ENCODE measurements at regions not wholly inside any gene's neighbourhood (a gene's known extent, or its start where the extent isn't known, plus 50 kb on each side); places are given as distances from the start of the nearest gene placed in this dataset.

- no peaks in the 10 kb centered on the region for H3K36me3 ChIP-seq
- no peaks in the 10 kb centered on the region for H3K27me3 ChIP-seq
- TF ChIP-seq CTCF (IDR thresholded peaks at IDR 0.05; ENCODE audit: low read depth, low read length): no peak
- no peaks in the 10 kb centered on the region for H3K9me3 ChIP-seq
- no peak overlapping the region for H3K4me3 ChIP-seq (ENCODE audit: low read depth, low read length)
- H3K4me1 ChIP-seq: no peaks in the 10 kb centered on the region
- DNase-seq: no peak
Observed at GRCh38 chr15:35768949-35769348, 223.0 kb upstream of the DPH6 start.

- H3K27me3 ChIP-seq: no peaks in the 10 kb centered on the region
- H3K4me3 ChIP-seq (ENCODE audit: low read depth, low read length): no peak overlapping the region
- no peaks in the 10 kb centered on the region for H3K36me3 ChIP-seq
- H3K4me1 ChIP-seq: no peaks in the 10 kb centered on the region
- TF ChIP-seq CTCF (IDR thresholded peaks at IDR 0.05; ENCODE audit: low read depth, low read length): no peak
- H3K9me3 ChIP-seq: no peaks in the 10 kb centered on the region
- no peak for DNase-seq
Observed at GRCh38 chr15:35769656-35770055, 223.7 kb upstream of the DPH6 start.

DNA sequence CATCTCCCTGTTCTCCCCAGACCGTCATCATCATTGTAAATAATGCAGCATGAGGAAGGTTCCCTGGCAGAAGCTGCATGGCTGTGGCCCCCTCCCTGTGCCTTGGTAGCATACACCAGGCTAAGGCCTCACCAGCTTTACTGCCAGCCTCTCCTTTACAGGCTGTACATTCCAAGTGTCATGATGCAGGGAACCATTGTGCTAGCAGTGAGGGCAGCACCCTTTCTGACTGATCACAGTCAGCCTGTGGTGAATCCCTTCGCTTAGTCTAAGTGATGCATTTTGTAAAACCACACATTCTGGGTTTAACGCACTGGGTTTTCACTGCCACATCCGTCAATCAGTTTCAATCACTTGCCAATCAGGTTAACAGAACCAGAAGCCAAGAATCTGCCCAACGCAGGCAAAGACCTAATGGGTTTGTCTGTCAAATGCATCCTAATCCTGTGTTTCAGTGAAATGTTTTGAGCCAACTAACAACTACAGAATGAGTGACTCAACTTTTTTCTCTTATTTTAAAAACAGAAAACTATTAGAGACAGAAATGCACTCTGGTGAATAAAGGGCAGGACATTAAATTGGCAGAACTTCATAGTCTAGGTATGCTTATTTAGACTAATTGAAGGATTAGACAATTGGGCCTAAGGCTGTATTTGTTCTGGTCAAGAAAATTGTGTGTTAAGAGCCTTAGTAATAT is 225.9 kb upstream of the DPH6 start:
- Histone ChIP-seq H3K9me3 (no peaks in the 10 kb centered on the region), H3K27me3 (no peaks in the 10 kb centered on the region), H3K4me1 (peaks cover 2% of the 10 kb centered on the region; the same call in 1 of the 2 replicates), H3K36me3 (no peaks in the 10 kb centered on the region), H3K4me3 (ENCODE audit: low read depth, low read length) (no peak overlapping the region)
- TF ChIP-seq CTCF (IDR thresholded peaks at IDR 0.05; ENCODE audit: low read depth, low read length): no peak
- no peak for DNase-seq

- Histone ChIP-seq H3K4me1 (peaks cover 12% of the 10 kb centered on the region), H3K36me3 (no peaks in the 10 kb centered on the region), H3K9me3 (no peaks in the 10 kb centered on the region), H3K4me3 (ENCODE audit: low read depth, low read length) (no peak overlapping the region), H3K27me3 (no peaks in the 10 kb centered on the region)
- no peak for TF ChIP-seq CTCF (IDR thresholded peaks at IDR 0.05; ENCODE audit: low read depth, low read length)
- no peak for DNase-seq
Observed at GRCh38 chr15:35774653-35775052, 228.7 kb upstream of the DPH6 start.

DNA sequence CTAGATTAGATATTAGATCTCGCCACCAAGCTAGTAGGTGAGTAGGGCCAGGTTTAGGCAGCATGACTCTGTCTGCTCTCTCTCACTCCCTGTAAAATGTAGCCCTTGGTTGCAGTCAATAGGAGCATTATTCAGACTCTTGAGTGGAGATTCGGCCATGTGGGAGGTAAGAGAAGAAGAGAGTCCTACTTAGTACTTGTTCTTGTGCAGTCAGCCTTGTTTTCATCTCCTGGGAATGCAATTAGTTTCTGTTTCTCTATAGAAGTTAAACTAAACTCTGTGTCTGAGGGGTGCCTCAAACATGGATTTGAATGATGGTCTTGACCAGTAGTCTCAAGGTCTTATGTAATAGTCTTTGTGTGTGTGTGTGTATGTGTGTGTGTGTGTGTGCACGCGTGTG is 229.5 kb upstream of the DPH6 start:
- no peak overlapping the region for H3K4me3 ChIP-seq (ENCODE audit: low read depth, low read length)
- no peak for DNase-seq
- no peak for TF ChIP-seq CTCF (IDR thresholded peaks at IDR 0.05; ENCODE audit: low read depth, low read length)
- no peaks in the 10 kb centered on the region for H3K9me3 ChIP-seq
- H3K4me1 ChIP-seq: peaks cover 12% of the 10 kb centered on the region
- no peaks in the 10 kb centered on the region for H3K36me3 ChIP-seq
- no peaks in the 10 kb centered on the region for H3K27me3 ChIP-seq

DNA sequence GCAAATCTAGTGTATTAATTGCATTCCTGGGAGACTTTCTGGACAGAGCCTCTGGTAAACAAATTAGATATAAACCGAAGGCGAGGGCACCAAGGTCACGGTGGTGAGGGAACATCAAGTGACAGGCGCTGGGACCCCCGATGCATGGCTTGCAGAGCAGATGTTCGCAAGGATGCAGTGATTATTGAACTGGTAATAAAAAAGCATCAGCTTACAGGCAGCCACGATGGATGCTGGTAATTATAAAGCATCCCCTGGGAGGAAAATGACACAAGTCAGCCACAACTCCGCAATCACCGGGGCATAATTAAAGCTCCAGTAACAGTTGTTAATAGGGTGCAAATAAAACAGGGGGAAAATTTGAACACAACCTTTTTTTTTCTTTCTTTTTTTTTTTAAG is 231.1 kb upstream of the DPH6 start:
- peak; percentile 47 for DNase-seq
- Histone ChIP-seq H3K4me1 (peaks cover 12% of the 10 kb centered on the region), H3K4me3 (ENCODE audit: low read depth, low read length) (peak overlapping the region; percentile 3; the same call in 1 of the 2 replicates), H3K27me3 (no peaks in the 10 kb centered on the region), H3K9me3 (no peaks in the 10 kb centered on the region), H3K36me3 (no peaks in the 10 kb centered on the region)
- TF ChIP-seq CTCF (IDR thresholded peaks at IDR 0.05; ENCODE audit: low read depth, low read length): no peak

Measured in BE2C (cell line).